Limb (tissue), 2 donors: ENCODE measurements at regions not wholly inside any gene's neighbourhood (a gene's known extent, or its start where the extent isn't known, plus 50 kb on each side); places are given as distances from the start of the nearest gene placed in this dataset.

Source experiments
- DNase-seq, 2 donors: peaks; one replicate each; pipeline ENCODE4 v3.0.0-alpha.2; 2016; ENCODE audit errors: extremely low spot score in 2 of 2

DNA sequence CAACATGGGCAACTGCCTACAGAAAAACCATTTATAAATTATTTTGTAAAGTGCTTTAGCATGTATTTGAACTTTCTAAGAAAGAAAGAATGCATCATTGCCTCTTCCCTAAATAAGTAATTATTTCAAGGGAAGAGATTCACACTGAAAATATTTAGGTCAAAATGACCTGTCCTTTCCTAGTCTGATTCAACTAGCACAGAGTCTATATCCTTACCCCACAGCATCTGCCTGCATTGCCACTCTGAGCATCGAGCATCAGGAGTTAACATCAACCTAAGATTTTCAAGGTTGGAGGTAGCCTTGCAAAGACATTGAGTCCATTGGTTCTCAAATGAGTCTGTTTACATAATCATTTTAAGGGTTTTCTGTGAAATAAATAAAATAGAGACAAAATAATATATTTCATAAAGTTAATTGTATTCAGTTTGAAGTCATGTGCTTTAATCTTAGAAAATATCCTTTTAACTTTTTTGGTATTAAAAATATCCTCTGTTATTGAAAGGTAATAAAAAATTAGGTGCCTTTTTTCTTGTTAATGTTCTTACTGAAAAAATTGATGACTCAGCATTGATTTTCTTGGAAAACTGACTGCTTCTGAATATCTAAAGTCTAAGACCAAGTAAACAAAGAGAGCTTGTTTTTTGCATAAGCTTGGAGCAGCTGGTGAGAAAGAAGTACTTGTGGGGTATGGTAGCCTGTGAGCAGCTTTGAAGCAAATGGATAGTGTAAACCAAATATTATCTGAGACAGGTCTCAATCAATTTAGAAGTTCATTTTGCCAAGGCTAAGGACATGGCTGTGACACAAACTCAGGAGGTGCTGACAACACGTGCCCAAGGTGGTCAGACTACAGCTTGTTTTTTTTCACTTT is 269.0 kb upstream of the CLEC14A start:
- no peak for DNase-seq

DNA sequence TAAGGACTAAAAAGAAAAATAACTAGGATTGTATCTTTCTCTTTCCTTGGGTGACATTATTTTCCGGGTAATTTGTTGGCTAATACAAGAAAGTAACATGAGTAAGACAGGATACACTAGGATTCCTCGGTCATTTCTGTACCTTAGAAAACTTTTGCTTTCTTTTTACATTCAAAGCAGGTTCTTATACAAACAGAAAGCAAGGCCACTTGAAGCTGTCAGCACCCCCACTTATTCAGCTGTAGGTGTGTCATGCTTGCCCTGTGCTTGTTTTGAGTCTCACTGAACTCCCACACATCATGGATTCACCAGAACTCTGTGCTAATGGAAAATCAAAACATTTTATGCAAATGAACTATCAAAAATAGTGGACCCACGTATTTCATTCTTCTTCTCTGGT is 266.8 kb upstream of the CLEC14A start:
- DNase-seq, result no peak

DNA sequence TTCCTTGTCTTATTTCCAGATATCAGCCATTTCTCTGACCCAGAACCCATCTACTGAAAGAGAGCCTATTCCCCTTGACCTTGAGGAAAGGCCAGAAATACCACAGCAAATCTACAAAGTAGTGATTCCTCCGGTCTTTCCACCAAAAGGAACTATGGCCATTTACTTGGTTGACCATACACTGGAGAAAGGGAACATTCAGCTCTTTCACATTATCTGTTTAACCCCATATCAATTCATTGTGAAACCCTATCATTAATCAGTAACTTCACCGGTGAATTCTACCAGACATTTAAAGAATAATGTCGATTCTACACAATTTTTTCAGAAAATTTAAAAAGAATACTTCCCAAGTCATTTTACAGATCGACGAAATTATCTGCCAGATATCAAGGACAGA is 265.7 kb upstream of the CLEC14A start:
- DNase-seq, result no peak

DNA sequence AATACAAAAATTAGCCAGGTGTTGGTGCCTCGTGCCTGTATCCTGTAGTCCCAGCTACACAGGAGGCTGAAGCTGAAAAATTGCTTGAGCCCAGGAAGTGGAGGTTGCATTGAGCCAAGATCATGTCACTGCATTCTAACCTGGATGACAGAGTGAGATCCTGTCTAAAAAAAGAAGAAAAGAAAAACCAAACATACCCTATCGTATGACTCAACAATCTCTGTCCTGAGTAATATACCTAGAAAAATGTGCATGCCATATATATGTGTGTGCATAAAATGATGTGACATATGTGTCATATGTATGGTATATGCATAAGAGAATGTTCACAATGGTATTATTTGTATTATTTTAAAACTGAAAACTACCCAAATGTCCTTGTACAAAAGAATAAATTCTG is 261.5 kb upstream of the CLEC14A start:
- DNase-seq, result no peak

DNA sequence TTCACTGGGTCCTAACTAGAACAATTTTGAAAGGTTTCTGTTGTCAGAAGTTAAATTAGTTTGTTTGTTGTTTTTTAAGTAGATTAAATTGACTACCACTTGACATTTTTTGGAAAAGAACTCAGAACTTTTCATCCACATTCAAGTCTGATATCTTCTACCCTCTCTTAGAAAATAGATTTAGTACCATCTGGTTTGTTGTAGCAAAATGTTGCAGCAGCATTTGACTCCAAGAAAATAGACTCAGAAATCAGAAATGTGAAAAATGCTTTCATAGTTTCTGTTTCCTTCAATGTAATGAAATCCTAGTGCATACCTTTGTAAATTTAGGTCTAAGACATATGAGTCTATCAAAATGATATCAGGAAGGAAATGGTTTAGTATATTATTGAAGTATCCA is 256.3 kb upstream of the CLEC14A start:
- DNase-seq, result no peak

- DNase-seq, result no peak
Measured at GRCh38 chr14:38507299-38507698, 251.4 kb upstream of the CLEC14A start.

GRCh38 chr14:38505973-38506249 is 250.0 kb upstream of the CLEC14A start:
- DNase-seq, result no peak

DNA sequence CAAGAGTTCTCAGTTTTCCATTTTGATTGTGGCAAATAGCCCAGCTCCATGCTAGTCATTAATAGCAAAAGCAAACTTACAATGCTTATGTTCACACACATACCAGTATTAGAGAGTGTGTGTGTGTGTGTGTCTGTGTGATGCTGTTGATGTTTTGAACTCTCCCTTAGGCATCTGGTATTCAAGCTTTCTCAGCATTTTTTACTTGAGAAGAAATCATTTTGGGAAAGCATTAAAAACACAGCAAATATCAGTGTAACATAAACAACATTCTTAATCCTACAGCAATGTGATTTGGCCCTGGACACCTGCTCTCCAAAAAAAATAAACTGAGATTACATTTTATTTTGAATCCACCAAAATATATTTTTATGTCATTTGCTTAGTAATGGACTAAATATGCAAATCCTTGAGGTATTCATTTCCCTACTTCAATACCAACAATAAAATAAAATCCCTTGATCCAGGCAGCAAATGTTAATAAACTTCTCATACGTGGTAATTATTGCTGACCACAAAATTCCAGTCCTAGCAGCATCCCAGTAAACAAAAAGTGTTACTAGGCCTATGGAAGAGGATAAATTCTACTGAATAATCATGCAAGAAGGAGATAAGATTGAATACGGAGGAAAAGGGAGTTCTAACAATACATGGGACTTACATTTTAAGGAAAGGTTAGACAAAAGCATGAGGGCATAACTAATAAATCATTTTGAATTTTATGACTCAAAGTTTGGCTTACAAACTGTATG is 249.5 kb upstream of the CLEC14A start:
- DNase-seq, result no peak

DNA sequence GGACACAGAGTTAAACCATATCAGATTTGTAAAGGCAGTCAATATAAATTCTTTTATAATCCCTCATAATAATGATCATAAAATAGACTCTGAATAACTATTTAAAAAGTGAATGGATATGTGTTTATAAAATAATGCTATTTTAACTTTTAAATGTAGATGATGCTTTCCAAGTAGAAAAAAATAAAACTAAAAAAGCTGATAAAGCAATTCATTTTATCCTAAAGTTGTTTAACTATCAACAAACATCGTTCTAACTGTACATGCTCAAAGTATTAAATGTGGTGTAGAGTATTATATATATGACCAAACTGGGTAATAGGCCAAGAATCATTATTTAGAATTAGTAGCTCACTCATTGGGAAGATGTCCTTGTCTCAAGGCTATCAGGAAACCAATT is 248.3 kb upstream of the CLEC14A start:
- no peak for DNase-seq

GRCh38 chr14:38502239-38502638 is 246.3 kb upstream of the CLEC14A start:
- DNase-seq, result no peak

GRCh38 chr14:38500125-38500524 is 244.2 kb upstream of the CLEC14A start:
- no peak for DNase-seq

GRCh38 chr14:38496092-38496491 is 240.2 kb upstream of the CLEC14A start:
- DNase-seq, result no peak

DNA sequence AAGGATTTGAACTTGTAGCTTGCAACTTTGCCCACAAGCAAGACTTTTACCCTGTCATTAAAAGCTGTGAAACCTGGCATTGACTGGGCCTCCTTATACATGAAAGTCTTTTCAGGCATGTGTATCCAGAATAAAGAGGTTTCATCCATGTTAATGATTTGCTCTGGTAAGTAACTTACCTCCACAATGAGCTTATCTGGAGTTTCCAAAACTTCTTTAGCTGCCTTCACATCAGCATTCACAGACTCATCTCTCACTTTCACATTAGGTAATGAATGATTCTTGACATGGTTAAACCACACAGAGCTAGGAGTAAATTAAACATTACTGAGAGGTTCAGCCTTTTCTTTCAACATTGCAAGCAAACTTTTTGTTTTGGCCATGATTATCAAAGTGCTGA is 234.4 kb upstream of the CLEC14A start:
- no peak for DNase-seq

DNA sequence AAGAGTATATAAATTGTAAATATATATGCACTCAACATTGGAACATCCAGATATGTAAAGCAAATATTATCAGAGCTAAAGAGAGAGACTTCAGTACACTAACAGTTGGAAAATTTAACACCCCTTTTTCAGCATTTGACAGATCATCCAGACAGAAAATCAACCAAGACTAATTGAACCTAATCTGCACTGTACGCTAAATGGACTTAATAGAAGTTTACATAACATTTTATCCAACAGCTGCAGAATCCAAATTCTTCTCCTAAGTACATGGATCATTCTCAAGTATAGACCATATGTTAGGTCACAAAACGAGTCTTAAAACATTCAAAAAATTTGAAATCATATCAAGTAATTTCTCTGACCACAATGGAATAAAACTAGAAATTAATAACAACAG is 229.1 kb upstream of the CLEC14A start:
- no peak for DNase-seq

DNA sequence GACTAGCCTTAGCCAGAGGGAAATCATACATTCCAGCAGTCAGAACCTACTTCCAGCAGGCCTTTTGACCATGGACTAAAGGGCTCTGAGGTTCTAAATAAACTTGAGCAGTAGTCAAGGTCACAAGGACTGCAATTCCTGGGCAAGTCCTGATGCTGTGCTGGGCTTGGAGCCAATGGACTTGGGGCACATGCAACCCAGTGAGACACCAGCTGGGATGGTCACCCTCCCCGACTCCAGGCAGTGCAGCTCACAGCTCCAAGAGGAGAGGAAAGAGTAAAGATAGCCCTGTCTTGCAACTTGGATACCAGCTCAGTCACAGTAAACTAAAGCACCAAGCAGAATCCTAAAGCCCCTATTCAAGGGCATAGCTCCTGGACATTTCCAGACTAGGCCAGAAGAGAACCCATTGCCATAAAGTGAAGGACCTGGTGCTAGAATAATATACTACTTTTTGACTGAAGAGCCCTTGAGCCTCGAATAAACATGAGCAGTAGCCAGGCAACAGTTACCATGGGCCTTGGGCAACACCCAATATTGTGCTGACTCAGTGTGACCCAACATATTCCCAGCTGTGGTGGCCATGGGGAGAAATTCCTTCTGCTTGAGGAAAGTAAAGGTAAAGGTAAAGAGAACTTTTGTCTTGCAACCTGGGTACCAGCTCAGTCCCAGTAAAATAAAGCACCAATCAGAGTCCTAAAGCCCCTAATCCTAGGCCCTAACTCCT is 226.2 kb upstream of the CLEC14A start:
- no peak for DNase-seq

DNA sequence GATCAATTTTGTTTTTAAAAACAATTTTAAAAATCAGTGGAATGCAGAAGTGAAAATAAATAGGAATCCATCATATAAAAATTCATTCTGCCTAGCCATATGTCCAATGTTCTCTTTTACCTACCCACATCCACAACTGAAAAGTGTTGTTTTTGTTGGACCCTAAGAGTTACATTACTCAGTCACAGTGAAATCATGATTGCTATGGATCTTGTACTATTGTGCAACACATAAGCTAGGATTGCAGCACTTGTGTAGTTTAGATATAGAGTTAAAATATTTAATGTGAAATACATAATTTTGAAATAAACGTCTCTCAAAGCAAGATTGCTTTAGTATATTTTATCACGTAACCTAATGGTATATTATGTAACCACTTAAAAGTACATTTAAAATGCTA is 213.3 kb upstream of the CLEC14A start:
- no peak for DNase-seq

DNA sequence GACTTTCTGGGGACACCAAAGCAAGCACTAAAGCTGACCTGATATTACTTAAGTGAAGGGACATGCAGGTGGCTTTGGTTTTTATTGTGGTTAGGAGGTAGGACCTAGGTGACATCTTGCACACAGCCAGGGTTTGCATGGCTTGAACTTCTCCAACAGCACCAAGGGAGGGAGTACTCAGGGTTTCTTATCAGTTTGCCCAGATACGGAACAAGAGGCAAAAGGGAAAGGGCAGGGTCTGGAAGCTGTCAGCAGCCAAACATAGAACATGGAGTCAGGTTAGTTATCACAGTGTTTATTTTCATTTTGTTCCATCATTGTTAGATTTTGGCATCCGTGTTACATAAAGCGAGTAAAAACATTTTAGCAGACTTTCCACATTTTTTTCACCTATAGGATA is 186.3 kb upstream of the CLEC14A start:
- no peak for DNase-seq

DNA sequence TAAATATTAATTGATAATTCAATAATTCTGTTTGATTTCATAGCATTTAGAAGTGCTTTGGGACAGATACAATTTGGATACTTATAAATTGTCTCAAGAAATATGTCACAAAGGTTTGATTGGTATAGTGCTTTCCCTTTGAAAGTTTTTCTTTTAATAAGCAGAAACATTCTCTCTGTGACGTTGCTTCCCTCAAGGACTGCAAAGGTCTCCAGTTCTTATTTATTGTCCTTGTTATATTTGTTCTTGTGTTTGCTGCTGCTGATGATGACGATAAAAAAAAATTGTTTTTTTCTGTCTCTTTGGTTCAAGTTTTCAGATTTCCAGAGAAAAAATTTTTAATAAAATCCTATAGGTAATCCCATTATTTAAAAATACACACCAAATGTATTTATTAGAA is 176.3 kb upstream of the CLEC14A start:
- DNase-seq, result no peak

- no peak for DNase-seq
Measured at GRCh38 chr14:38431156-38431555, 175.3 kb upstream of the CLEC14A start.

GRCh38 chr14:38430522-38430921 is 174.6 kb upstream of the CLEC14A start:
- no peak for DNase-seq

- no peak for DNase-seq
Measured at GRCh38 chr14:38425324-38425976, 169.6 kb upstream of the CLEC14A start.

GRCh38 chr14:38420048-38420447 is 164.2 kb upstream of the CLEC14A start:
- DNase-seq, result no peak
